Endothelial cell (in vitro differentiated cells): ENCODE measurements at regions not wholly inside any gene's neighbourhood (a gene's known extent, or its start where the extent isn't known, plus 50 kb on each side); places are given as distances from the start of the nearest gene placed in this dataset.

Experiments used
- DNase-seq: peaks from one replicate; pipeline ENCODE4 v3.0.0; 2021; ENCODE audit warnings: low spot score
- H3K27ac Mint-ChIP-seq: one replicate; pipeline ENCODE4 v1.8.0; 2021; ENCODE audit warnings: mixed read lengths, inconsistent platforms; ENCODE audit not compliant: unreplicated experiment
- H3K27me3 Mint-ChIP-seq: one replicate; pipeline ENCODE4 v1.8.0; 2021; ENCODE audit warnings: mild to moderate bottlenecking, moderate library complexity, mixed read lengths, inconsistent platforms; ENCODE audit not compliant: unreplicated experiment
- H3K36me3 Mint-ChIP-seq: one replicate; pipeline ENCODE4 v1.8.0; 2021; ENCODE audit warnings: mild to moderate bottlenecking, low read depth, mixed read lengths, inconsistent platforms; ENCODE audit not compliant: unreplicated experiment
- H3K4me1 Mint-ChIP-seq: one replicate; pipeline ENCODE4 v1.8.0; 2021; ENCODE audit warnings: mild to moderate bottlenecking, mixed read lengths, inconsistent platforms; ENCODE audit not compliant: unreplicated experiment
- H3K4me3 Mint-ChIP-seq: one replicate; pipeline ENCODE4 v1.8.0; 2021; ENCODE audit warnings: mild to moderate bottlenecking, mixed read lengths, inconsistent platforms; ENCODE audit not compliant: unreplicated experiment
- H3K9me3 Mint-ChIP-seq: one replicate; pipeline ENCODE4 v1.8.0; 2021; ENCODE audit warnings: mixed read lengths, inconsistent platforms; ENCODE audit not compliant: unreplicated experiment
- TF ChIP-seq, protein P1 (sequence below): fragments of 200-600 bp; sonication (generic); IDR thresholded peaks from one replicate; pipeline ENCODE4 v1.5.0; 2021; ENCODE audit warnings: antibody characterized with exemption; ENCODE audit not compliant: unreplicated experiment

DNA sequence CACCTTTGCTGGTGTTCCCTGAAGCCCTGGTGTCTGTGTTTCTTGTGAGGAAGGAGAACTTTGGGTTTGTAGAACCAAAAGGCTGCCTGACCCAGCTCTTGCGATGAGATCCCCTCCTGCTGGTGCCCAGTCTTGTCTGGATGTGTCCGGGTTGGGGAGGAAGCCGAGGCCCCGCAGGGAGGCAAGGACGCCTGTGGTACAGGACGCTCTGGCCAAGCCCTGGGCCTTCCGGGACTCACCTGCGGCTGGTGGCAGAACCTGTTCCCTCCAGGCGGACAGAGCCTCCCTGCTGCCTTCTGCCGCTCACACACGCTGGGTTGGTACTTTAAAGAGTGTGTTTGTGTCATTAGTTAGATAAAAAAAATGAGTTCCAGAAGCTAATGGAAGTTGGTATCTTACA lies 616.2 kb downstream of the GALR1 start:
- TF ChIP-seq, protein P1, sequence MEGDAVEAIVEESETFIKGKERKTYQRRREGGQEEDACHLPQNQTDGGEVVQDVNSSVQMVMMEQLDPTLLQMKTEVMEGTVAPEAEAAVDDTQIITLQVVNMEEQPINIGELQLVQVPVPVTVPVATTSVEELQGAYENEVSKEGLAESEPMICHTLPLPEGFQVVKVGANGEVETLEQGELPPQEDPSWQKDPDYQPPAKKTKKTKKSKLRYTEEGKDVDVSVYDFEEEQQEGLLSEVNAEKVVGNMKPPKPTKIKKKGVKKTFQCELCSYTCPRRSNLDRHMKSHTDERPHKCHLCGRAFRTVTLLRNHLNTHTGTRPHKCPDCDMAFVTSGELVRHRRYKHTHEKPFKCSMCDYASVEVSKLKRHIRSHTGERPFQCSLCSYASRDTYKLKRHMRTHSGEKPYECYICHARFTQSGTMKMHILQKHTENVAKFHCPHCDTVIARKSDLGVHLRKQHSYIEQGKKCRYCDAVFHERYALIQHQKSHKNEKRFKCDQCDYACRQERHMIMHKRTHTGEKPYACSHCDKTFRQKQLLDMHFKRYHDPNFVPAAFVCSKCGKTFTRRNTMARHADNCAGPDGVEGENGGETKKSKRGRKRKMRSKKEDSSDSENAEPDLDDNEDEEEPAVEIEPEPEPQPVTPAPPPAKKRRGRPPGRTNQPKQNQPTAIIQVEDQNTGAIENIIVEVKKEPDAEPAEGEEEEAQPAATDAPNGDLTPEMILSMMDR: no peak
- Mint-ChIP-seq H3K4me1 (no peaks in the 10 kb centered on the region), H3K36me3 (peaks cover 13% of the 10 kb centered on the region), H3K9me3 (peaks cover 50% of the 10 kb centered on the region), H3K27ac (no peak overlapping the region), H3K4me3 (no peak overlapping the region), H3K27me3 (peaks cover 13% of the 10 kb centered on the region)
- no peak for DNase-seq

DNA sequence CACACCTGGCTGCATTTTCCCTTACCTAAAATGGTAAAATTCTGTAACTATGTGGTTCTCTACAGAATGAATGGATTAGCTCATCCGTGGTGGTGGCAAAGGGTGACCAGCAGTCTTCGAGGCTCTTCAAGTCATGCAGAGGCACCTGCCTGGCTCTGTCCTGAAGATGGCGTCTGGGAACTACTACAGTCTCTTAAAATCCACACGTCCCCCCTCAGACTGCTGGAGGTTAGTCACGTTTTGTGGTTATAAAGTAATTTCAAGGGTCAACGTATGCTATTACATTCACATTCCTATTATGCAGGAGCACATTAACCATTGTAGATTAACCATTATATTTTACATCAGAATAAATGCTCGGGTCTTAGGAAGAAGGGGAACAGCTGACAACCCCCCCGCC lies 616.7 kb downstream of the GALR1 start:
- TF ChIP-seq, protein P1: no peak
- Mint-ChIP-seq H3K4me1 (no peaks in the 10 kb centered on the region), H3K27me3 (peaks cover 13% of the 10 kb centered on the region), H3K9me3 (peaks cover 50% of the 10 kb centered on the region), H3K36me3 (peaks cover 13% of the 10 kb centered on the region), H3K27ac (no peak overlapping the region), H3K4me3 (no peak overlapping the region)
- no peak for DNase-seq

DNA sequence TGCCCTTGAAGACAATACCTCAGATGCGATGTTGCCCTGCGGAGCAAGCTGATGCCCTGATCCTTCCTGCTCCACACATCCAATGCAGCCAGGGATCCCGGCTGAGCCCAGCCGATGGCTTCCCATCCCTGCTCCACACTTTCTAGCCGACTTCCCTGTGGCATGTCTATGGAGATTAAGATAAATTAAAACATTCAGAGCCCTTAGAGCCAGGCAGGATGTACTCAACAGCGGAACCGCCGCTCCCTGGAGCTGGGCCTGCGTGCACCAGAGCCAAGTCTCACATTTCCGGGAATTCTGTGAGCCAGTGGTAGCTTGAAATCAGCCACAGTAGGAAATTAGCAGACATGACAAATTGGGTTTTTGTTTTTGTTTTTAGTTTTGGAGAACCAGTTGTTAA lies 620.6 kb downstream of the GALR1 start:
- Mint-ChIP-seq H3K27me3 (peaks cover 10% of the 10 kb centered on the region), H3K9me3 (peaks cover 55% of the 10 kb centered on the region), H3K36me3 (peaks cover 21% of the 10 kb centered on the region), H3K4me3 (no peak overlapping the region), H3K4me1 (no peaks in the 10 kb centered on the region), H3K27ac (no peak overlapping the region)
- DNase-seq: no peak
- TF ChIP-seq, protein P1: no peak

DNA sequence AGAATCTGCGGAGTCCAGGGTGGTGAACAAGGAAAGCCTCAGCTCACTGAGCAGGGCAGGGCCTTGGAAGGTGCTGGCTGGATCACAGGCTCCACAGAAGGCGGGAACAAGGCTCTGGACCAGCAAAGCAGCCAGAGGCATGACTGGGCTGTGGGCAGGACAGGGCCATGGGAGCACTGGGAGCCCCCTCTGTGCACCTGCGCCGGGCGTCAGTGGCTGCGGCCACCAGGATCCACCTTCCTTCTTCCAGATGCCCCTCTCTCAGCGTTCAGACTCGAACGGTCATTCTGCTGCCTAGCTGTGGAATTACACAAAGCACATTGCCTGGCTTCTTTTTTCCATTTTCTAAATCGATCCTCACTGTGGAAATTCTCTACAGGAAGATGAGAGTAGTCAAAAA lies 621.2 kb downstream of the GALR1 start:
- Mint-ChIP-seq H3K36me3 (peaks cover 21% of the 10 kb centered on the region), H3K9me3 (peaks cover 52% of the 10 kb centered on the region), H3K4me3 (no peak overlapping the region), H3K27ac (no peak overlapping the region), H3K4me1 (no peaks in the 10 kb centered on the region), H3K27me3 (peaks cover 10% of the 10 kb centered on the region)
- TF ChIP-seq, protein P1: no peak
- DNase-seq: no peak

DNA sequence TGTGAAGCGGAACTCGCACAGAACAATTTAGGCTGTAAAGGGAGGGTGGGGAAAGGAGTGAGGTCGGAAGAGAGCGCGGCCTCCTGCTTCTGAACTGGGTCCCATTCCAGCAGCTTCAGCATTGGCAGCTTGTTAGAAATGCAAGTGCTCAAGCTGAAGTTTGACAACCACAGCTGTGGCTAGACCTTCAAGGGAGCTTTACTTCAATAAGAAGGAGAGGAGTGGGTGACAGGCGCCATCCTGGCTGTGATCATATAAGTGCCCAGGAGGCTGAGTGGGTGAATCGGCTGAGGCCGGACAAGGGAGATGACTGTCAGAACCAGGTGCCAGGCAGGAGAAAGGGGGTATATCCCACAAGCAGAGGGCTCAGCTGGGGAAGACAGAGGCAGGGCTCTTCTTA lies 622.5 kb downstream of the GALR1 start:
- Mint-ChIP-seq H3K9me3 (peaks cover 57% of the 10 kb centered on the region), H3K36me3 (peaks cover 25% of the 10 kb centered on the region), H3K4me1 (no peaks in the 10 kb centered on the region), H3K27me3 (peaks cover 12% of the 10 kb centered on the region), H3K4me3 (no peak overlapping the region), H3K27ac (no peak overlapping the region)
- TF ChIP-seq, protein P1: no peak
- no peak for DNase-seq
